Keratinocyte (primary cell): ENCODE measurements at regions not wholly inside any gene's neighbourhood (a gene's known extent, or its start where the extent isn't known, plus 50 kb on each side); places are given as distances from the start of the nearest gene placed in this dataset.

ENCODE experiments used
- DNase-seq: peaks from one replicate; pipeline ENCODE4 v3.0.0-alpha.2; 2011; ENCODE audit warnings: low read depth, missing footprints, low spot score
- FAIRE-seq: peaks from 2 replicates; lab custom pipeline; 2011; peaks lifted over from hg19 to GRCh38; lab: Jason Lieb, UNC
- H2AFZ ChIP-seq: 2 replicates; pipeline ENCODE4 v1.6.0; 2012; ENCODE audit warnings: low read length, control low read depth, inconsistent platforms; ENCODE audit not compliant: control insufficient read depth
- H3K27ac ChIP-seq: 2 replicates; pipeline ENCODE4 v1.5.1; 2011; ENCODE audit warnings: low read length; ENCODE audit not compliant: control insufficient read depth, insufficient read depth
- H3K27me3 ChIP-seq: 3 replicates; pipeline ENCODE4 v1.6.0; 2011; ENCODE audit warnings: low read length; ENCODE audit not compliant: control insufficient read depth, insufficient read depth; ENCODE audit errors: extremely low read depth
- H3K36me3 ChIP-seq, 2 experiments: 2 replicates in 1 of 2; 3 replicates in 1 of 2; pipeline ENCODE4 v1.5.1; 2011; ENCODE audit warnings: low read length in 2 of 2, mild to moderate bottlenecking in 1 of 2; ENCODE audit not compliant: control insufficient read depth in 2 of 2, insufficient read depth in 2 of 2; ENCODE audit errors: extremely low read depth in 1 of 2
- H3K4me1 ChIP-seq: 3 replicates; pipeline ENCODE4 v1.5.1; 2011; ENCODE audit warnings: low read length; ENCODE audit not compliant: control insufficient read depth, insufficient read depth; ENCODE audit errors: extremely low read depth
- H3K4me2 ChIP-seq: 3 replicates; pipeline ENCODE4 v1.6.0; 2011; ENCODE audit warnings: low read depth, low read length; ENCODE audit not compliant: control insufficient read depth, insufficient read depth; ENCODE audit errors: extremely low read depth
- H3K4me3 ChIP-seq, 3 experiments: fragments of 200-600 bp in 1 of 3; sonication (generic) in 1 of 3; 2 replicates in 2 of 3; 3 replicates in 1 of 3; pipeline ENCODE4 v1.5.1; 2011 to 2016; ENCODE audit warnings: low read length in 3 of 3, mild to moderate bottlenecking in 3 of 3, control low read depth in 2 of 3, inconsistent platforms in 1 of 3, low read depth in 1 of 3, mixed read lengths in 1 of 3, mixed run types in 1 of 3, moderate library complexity in 1 of 3; ENCODE audit not compliant: control insufficient read depth in 2 of 3, insufficient read depth in 2 of 3; ENCODE audit errors: extremely low read depth in 1 of 3
- H3K79me2 ChIP-seq: 2 replicates; pipeline ENCODE4 v1.6.0; 2012; ENCODE audit warnings: low read length; ENCODE audit not compliant: control insufficient read depth, insufficient read depth
- H3K9ac ChIP-seq: 3 replicates; pipeline ENCODE4 v1.6.0; 2011; ENCODE audit warnings: low read length; ENCODE audit not compliant: control insufficient read depth, insufficient read depth; ENCODE audit errors: extremely low read depth
- H3K9me1 ChIP-seq: 3 replicates; pipeline ENCODE4 v1.6.0; 2011; ENCODE audit warnings: low read length; ENCODE audit not compliant: control insufficient read depth, insufficient read depth; ENCODE audit errors: extremely low read depth
- H3K9me3 ChIP-seq: 2 replicates; pipeline ENCODE4 v1.5.1; 2012; ENCODE audit warnings: low read depth, low read length; ENCODE audit not compliant: control insufficient read depth
- H4K20me1 ChIP-seq: 3 replicates; pipeline ENCODE4 v1.6.0; 2011; ENCODE audit warnings: low read length; ENCODE audit not compliant: control insufficient read depth, insufficient read depth; ENCODE audit errors: extremely low read depth
- EZH2 ChIP-seq: IDR thresholded peaks from one replicate; pipeline ENCODE4 v1.6.1; 2012; ENCODE audit warnings: inconsistent platforms, mild to moderate bottlenecking, low read length, moderate library complexity
- dilution Hi-C: fragments of 300-500 bp; cut with MboI; formaldehyde crosslinking; loops from one replicate; pipeline ENCODE4 v1.7.0; 2020; ENCODE audit warnings: low sequenced_read_pairs; ENCODE audit not compliant: extremely low pct_ligation_motif_present
- TF ChIP-seq, protein P1 (sequence below), 3 experiments: IDR thresholded peaks in 1 of 3; conservative IDR thresholded peaks in 1 of 3; optimal IDR thresholded peaks in 1 of 3; 2 replicates in 2 of 3; 3 replicates in 1 of 3; pipeline versions ENCODE3 to v1.5.1; 2011; ENCODE audit warnings: low read length in 3 of 3, mild to moderate bottlenecking in 3 of 3, moderate library complexity in 2 of 3, control low read depth in 1 of 3, inconsistent platforms in 1 of 3; ENCODE audit not compliant: insufficient read depth in 2 of 3; ENCODE audit errors: extremely low read depth in 1 of 3

DNA sequence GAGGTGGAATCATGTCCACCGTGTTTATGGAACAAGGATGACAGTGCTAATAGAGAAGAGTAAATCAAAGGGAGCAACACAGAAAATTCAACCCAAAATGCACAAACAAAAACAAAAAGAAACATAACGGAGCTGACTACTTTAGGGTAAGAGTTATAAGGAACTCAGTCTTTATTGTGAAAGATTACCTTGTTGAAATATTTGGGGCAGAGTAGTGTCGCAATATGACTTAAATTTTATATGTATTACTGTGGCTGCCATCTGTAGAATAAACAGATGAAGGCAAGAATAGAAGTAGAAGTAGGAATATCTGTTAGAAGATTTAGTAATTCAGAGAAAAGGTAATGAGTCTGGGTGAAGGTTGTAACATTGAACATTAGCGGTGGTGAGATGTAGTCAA lies 913.9 kb downstream of the BRINP3 start:
- H3K9ac ChIP-seq = no peak overlapping the region
- no peaks in the 10 kb centered on the region for H3K27me3 ChIP-seq
- H3K36me3 ChIP-seq = no peaks in the 10 kb centered on the region
- dilution Hi-C loops = no loop called here
- TF ChIP-seq, protein P1, sequence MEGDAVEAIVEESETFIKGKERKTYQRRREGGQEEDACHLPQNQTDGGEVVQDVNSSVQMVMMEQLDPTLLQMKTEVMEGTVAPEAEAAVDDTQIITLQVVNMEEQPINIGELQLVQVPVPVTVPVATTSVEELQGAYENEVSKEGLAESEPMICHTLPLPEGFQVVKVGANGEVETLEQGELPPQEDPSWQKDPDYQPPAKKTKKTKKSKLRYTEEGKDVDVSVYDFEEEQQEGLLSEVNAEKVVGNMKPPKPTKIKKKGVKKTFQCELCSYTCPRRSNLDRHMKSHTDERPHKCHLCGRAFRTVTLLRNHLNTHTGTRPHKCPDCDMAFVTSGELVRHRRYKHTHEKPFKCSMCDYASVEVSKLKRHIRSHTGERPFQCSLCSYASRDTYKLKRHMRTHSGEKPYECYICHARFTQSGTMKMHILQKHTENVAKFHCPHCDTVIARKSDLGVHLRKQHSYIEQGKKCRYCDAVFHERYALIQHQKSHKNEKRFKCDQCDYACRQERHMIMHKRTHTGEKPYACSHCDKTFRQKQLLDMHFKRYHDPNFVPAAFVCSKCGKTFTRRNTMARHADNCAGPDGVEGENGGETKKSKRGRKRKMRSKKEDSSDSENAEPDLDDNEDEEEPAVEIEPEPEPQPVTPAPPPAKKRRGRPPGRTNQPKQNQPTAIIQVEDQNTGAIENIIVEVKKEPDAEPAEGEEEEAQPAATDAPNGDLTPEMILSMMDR (optimal IDR thresholded peaks at IDR 0.05 in 1 of 3, IDR thresholded peaks at IDR 0.05 in 1 of 3, conservative IDR thresholded peaks at IDR 0.05 in 1 of 3; ENCODE audit: extremely low read depth in 1 of 3, insufficient read depth in 2 of 3, low read length in 3 of 3) = no peak
- no peak for TF ChIP-seq EZH2
- H4K20me1 ChIP-seq = no peaks in the 10 kb centered on the region
- FAIRE-seq (no peak), DNase-seq (no peak)
- H3K9me1 ChIP-seq = no peaks in the 10 kb centered on the region
- H3K4me1 ChIP-seq = no peaks in the 10 kb centered on the region
- H3K4me3 ChIP-seq = no peak overlapping the region
- H3K79me2 ChIP-seq = no peaks in the 10 kb centered on the region
- H2AFZ ChIP-seq = no peak overlapping the region
- no peak overlapping the region for H3K4me2 ChIP-seq
- H3K27ac ChIP-seq = no peak overlapping the region
- no peaks in the 10 kb centered on the region for H3K9me3 ChIP-seq

DNA sequence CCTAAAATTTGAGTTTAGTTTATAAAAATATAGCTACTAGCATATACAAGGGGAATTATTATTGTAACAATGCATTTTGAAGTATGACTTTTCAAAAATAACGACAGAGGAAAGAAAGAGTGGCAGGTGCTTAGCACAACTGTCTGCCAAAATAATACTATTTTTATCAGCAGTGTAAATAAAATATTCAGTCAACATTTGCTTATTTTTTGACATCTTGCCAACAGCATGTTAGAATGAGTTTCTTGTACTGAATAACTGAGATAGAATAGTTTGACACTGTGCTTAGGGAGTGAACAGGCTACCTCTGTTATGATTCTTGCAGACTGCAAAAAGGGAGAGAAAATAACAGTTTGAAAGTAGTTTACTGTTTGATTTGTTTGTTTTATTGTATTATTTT lies 909.8 kb downstream of the BRINP3 start:
- no peak for FAIRE-seq
- no peak overlapping the region for H3K4me2 ChIP-seq
- dilution Hi-C loops = no loop called here

More for the DNA sequence above, 909.8 kb downstream of the BRINP3 start:
- Histone ChIP-seq H2AFZ (no peak overlapping the region), H4K20me1 (no peaks in the 10 kb centered on the region), H3K4me1 (no peaks in the 10 kb centered on the region), H3K27ac (no peak overlapping the region), H3K9me3 (no peaks in the 10 kb centered on the region), H3K27me3 (no peaks in the 10 kb centered on the region), H3K9ac (no peak overlapping the region), H3K4me3 (no peak overlapping the region), H3K36me3 (no peaks in the 10 kb centered on the region), H3K79me2 (no peaks in the 10 kb centered on the region), H3K9me1 (no peaks in the 10 kb centered on the region)
- TF ChIP-seq, protein P1 (optimal IDR thresholded peaks at IDR 0.05 in 1 of 3, IDR thresholded peaks at IDR 0.05 in 1 of 3, conservative IDR thresholded peaks at IDR 0.05 in 1 of 3; ENCODE audit: extremely low read depth in 1 of 3, insufficient read depth in 2 of 3, low read length in 3 of 3) = no peak
- TF ChIP-seq EZH2 = no peak
- no peak for DNase-seq
